ENCODE measurements at regions not wholly inside any gene's neighbourhood (a gene's known extent, or its start where the extent isn't known, plus 50 kb on each side); places are given as distances from the start of the nearest gene placed in this dataset.

GRCh38 chr14:76699209-76699938 is 61.9 kb upstream of the VASH1 start:
- H3K9ac ChIP-seq (ENCODE audit: insufficient read depth, low read length), result no peak overlapping the region
- H3K27me3 ChIP-seq (ENCODE audit: control insufficient read depth, insufficient read depth, low read length), result no peaks in the 10 kb centered on the region
- no peak overlapping the region for H3K4me3 ChIP-seq (replicated peaks in 1 of 4; ENCODE audit: control extremely low read depth in 1 of 4, insufficient read depth in 1 of 4, low read depth in 3 of 4, low read length in 4 of 4)
- H3K36me3 ChIP-seq (ENCODE audit: control insufficient read depth, insufficient read depth, low read length), result no peaks in the 10 kb centered on the region
- no peak for TF ChIP-seq EZH2 (IDR thresholded peaks at IDR 0.05; ENCODE audit: low read length, missing control alignments)
- TF ChIP-seq CTCF (conservative IDR thresholded peaks at IDR 0.05 in 1 of 2, IDR thresholded peaks at IDR 0.05 in 1 of 2; ENCODE audit: low read depth in 1 of 2, low read length in 2 of 2), result no peak
- H3K79me2 ChIP-seq (ENCODE audit: control insufficient read depth, insufficient read depth, low read length), result no peaks in the 10 kb centered on the region
- DNase-seq (ENCODE audit: low read depth in 2 of 2), result no peak
- H3K27ac ChIP-seq (ENCODE audit: insufficient read depth, low read length), result no peak overlapping the region
- no peaks in the 10 kb centered on the region for H3K4me1 ChIP-seq (ENCODE audit: control insufficient read depth, extremely low read depth, insufficient read depth, low read length)
- H2AFZ ChIP-seq (ENCODE audit: low read length), result no peak overlapping the region
- no peak overlapping the region for H3K4me2 ChIP-seq (ENCODE audit: extremely low read depth, insufficient read depth, low read length)
- no peaks in the 10 kb centered on the region for H4K20me1 ChIP-seq (ENCODE audit: control insufficient read depth, extremely low read depth, insufficient read depth, low read length)
- H3K9me3 ChIP-seq (ENCODE audit: control insufficient read depth, insufficient read depth, low read depth, low read length), result no peaks in the 10 kb centered on the region

- Histone ChIP-seq H3K4me3 (replicated peaks in 1 of 4; ENCODE audit: control extremely low read depth in 1 of 4, insufficient read depth in 1 of 4, low read depth in 3 of 4, low read length in 4 of 4) (no peak overlapping the region), H3K4me1 (ENCODE audit: control insufficient read depth, extremely low read depth, insufficient read depth, low read length) (no peaks in the 10 kb centered on the region), H3K79me2 (ENCODE audit: control insufficient read depth, insufficient read depth, low read length) (no peaks in the 10 kb centered on the region), H3K27me3 (ENCODE audit: control insufficient read depth, insufficient read depth, low read length) (no peaks in the 10 kb centered on the region), H2AFZ (ENCODE audit: low read length) (no peak overlapping the region), H4K20me1 (ENCODE audit: control insufficient read depth, extremely low read depth, insufficient read depth, low read length) (no peaks in the 10 kb centered on the region), H3K27ac (ENCODE audit: insufficient read depth, low read length) (no peak overlapping the region), H3K4me2 (ENCODE audit: extremely low read depth, insufficient read depth, low read length) (no peak overlapping the region), H3K36me3 (ENCODE audit: control insufficient read depth, insufficient read depth, low read length) (no peaks in the 10 kb centered on the region), H3K9ac (ENCODE audit: insufficient read depth, low read length) (no peak overlapping the region), H3K9me3 (ENCODE audit: control insufficient read depth, insufficient read depth, low read depth, low read length) (no peaks in the 10 kb centered on the region)
- TF ChIP-seq EZH2 (IDR thresholded peaks at IDR 0.05; ENCODE audit: low read length, missing control alignments) (no peak), CTCF (conservative IDR thresholded peaks at IDR 0.05 in 1 of 2, IDR thresholded peaks at IDR 0.05 in 1 of 2; ENCODE audit: low read depth in 1 of 2, low read length in 2 of 2) (no peak)
- no peak for DNase-seq (ENCODE audit: low read depth in 2 of 2)
Measured at GRCh38 chr14:76699939-76700590, 61.2 kb upstream of the VASH1 start.

- H3K36me3 ChIP-seq (ENCODE audit: control insufficient read depth, insufficient read depth, low read length), result no peaks in the 10 kb centered on the region
- no peaks in the 10 kb centered on the region for H3K4me1 ChIP-seq (ENCODE audit: control insufficient read depth, extremely low read depth, insufficient read depth, low read length)
- no peak for TF ChIP-seq EZH2 (IDR thresholded peaks at IDR 0.05; ENCODE audit: low read length, missing control alignments)
- no peak for TF ChIP-seq CTCF (conservative IDR thresholded peaks at IDR 0.05 in 1 of 2, IDR thresholded peaks at IDR 0.05 in 1 of 2; ENCODE audit: low read depth in 1 of 2, low read length in 2 of 2)
- no peak overlapping the region for H3K9ac ChIP-seq (ENCODE audit: insufficient read depth, low read length)
- no peaks in the 10 kb centered on the region for H4K20me1 ChIP-seq (ENCODE audit: control insufficient read depth, extremely low read depth, insufficient read depth, low read length)
- H3K4me2 ChIP-seq (ENCODE audit: extremely low read depth, insufficient read depth, low read length), result no peak overlapping the region
- no peak for DNase-seq (ENCODE audit: low read depth in 2 of 2)
- no peak overlapping the region for H2AFZ ChIP-seq (ENCODE audit: low read length)
- H3K27me3 ChIP-seq (ENCODE audit: control insufficient read depth, insufficient read depth, low read length), result no peaks in the 10 kb centered on the region
- no peaks in the 10 kb centered on the region for H3K79me2 ChIP-seq (ENCODE audit: control insufficient read depth, insufficient read depth, low read length)
- no peaks in the 10 kb centered on the region for H3K9me3 ChIP-seq (ENCODE audit: control insufficient read depth, insufficient read depth, low read depth, low read length)
- no peak overlapping the region for H3K27ac ChIP-seq (ENCODE audit: insufficient read depth, low read length)
- no peak overlapping the region for H3K4me3 ChIP-seq (replicated peaks in 1 of 4; ENCODE audit: control extremely low read depth in 1 of 4, insufficient read depth in 1 of 4, low read depth in 3 of 4, low read length in 4 of 4)
Measured at GRCh38 chr14:76701436-76701835, 59.8 kb upstream of the VASH1 start.

Measured in fibroblast of lung (primary cell).